ENCODE measurements at regions not wholly inside any gene's neighbourhood (a gene's known extent, or its start where the extent isn't known, plus 50 kb on each side); places are given as distances from the start of the nearest gene placed in this dataset.
"Not testable (repeated sequence)": the region's sequence is repeated elsewhere in the genome, so short reads cannot be mapped to it uniquely, and the experiment has no call there.

DNA sequence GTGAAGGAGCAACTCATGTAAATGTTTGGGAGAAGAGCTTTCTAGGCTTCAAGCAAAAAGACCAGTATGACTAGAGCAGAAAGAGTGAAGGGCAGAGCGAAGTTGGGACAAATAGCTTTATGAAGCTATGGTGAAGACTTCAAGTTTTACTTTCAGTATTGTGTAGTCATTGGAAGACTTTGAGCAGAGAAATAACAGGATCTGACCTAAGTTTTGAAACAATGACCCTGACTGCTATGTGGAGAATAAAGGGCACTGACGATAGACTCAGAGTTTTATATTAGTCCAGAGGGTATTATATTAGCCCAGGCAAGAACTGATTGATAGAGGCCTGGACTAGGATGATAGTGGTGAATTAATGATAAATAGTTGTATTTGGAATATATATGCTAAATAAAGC, 187.3 kb downstream of the KTN1 start:
- ATAC-seq (no peak), DNase-seq (no peak)

DNA sequence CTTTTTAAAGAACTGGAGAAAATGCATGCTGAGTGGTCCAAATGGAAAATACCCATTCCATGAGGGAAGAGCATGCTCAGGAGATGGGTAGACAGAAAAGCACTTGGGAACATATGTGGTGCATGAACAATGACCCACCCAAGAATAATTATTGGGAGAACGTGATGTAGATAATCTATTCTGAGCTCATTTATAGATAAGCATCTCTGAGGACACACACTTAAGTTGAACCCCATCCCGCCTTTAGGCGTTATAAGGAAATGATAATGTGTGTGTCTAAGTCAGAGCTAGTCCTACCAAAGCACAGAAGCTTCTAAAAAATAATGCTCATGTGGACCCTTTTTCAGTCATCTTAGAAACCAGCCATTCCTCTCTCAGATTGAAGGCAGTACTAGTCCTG, 189.9 kb downstream of the KTN1 start:
- DNase-seq (no peak), ATAC-seq (no peak)

DNA sequence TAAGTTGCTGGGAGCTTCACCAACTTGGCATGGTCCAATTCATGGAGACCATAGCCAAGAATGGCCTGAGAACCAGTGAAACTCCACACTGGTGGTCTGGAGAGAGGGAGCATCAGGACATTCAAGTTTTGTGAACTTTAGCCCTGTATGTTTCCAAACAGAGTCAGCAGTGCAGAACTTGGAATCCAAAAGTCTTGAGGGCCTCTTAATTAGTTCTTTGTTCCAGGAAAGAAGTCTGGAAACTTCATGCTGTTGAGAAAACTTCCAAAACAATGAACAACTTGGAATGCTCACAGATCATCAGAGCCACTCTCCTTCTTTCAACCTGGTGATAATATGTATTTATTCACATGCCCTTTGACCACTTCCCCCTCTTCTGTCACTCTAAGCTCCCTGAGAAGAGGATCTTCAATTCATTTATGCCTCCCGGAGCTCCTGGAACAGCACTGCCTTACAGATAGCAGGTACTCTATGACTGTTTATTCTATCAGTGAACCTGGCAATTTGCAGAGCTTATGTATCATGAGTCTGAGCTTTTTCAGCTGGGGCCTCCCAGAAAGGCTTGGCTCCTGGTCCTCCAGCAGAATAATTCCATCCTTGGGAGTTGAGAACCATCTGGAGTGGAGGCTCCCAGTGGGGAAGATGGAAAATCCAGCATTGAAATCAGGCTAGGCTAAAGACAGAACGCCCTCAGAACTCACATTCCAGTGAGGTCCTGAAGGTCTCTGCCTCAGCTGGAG, 191.4 kb downstream of the KTN1 start:
- ATAC-seq = no peak
- DNase-seq = no peak

DNA sequence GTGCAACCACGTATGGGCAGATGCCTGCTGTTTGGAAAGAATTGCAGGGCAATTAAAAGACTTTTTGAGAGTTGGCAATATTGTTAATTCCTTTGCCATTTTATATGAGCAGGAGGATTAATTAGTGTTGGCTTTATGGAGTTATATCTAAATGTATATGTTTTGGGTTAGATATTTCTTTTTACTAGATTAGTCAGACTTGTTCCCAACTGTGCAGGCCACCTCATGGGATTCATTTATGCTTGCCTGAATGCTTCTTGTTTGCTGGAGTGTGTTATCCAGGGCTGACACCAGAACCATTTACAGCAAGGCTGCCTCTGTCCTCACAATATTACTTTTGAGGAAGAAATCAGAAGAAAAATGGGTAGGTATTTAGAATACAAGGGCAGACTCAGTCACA, 192.5 kb downstream of the KTN1 start:
- ATAC-seq = no peak
- no peak for DNase-seq

DNA sequence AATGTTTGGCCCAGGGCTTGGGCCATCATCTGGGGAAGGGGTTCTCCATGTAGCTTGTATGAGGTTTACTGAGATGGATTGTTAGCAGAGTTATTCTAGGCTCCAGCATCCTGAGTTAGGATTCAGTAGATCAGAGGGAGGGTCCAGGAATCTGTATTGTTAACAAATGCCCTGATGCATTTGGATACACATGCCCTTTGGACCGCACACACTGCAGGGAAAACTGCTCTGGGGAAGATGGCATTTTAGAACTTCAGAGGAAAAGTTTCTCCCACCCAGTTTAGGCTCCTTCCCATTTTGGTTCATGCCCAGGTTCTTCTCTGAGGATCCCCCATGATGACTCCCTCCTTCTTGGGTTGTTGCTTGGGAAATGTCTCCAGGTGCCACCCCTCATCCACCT, 193.3 kb downstream of the KTN1 start:
- ATAC-seq = no peak
- no peak for DNase-seq

DNA sequence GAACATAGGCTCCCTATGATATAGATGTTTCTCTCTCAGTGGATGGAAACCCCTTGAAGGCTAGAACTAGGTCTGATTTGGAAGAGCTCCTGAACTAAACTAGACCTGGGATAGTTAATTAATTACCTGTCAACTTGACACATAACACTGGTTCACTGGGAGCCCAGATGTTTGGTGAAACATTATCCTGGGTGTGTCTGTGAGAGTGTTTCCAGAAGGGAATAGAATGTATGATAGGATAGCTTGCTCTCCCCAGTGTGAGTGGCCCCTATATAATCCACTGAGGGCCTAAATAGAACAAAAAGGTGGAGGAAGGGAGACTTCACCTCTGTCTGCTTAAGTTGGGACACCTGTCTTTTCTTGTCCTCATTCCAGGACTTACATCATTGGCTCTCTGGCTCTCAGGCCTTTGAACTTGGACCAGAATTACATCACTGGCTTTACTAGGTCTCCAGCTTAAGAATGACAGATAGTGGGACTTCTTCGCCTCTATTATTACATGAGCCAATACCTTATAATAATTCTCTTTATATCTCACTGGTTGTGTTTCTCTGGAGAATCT, 194.1 kb downstream of the KTN1 start:
- DNase-seq (no peak), ATAC-seq (no peak)

DNA sequence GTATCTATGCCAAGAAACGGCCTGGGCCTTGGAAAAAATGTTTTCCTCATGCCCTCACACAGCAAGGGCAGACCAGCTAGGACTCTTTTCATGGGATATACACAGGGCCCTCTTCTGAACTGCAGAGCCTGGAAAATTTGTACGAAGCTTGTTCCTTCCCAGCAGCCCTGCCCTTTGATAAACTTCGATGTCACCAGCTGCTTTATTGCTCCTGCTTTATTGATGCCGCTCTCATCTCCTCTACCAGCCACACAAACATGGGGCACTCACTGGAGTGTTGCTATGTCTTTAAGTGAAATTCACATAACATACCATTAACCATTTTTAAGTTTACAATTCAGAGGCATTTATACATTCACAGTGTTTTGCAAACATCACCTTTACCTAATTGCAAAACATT, 197.9 kb downstream of the KTN1 start:
- DNase-seq (no peak), ATAC-seq (no peak)

DNA sequence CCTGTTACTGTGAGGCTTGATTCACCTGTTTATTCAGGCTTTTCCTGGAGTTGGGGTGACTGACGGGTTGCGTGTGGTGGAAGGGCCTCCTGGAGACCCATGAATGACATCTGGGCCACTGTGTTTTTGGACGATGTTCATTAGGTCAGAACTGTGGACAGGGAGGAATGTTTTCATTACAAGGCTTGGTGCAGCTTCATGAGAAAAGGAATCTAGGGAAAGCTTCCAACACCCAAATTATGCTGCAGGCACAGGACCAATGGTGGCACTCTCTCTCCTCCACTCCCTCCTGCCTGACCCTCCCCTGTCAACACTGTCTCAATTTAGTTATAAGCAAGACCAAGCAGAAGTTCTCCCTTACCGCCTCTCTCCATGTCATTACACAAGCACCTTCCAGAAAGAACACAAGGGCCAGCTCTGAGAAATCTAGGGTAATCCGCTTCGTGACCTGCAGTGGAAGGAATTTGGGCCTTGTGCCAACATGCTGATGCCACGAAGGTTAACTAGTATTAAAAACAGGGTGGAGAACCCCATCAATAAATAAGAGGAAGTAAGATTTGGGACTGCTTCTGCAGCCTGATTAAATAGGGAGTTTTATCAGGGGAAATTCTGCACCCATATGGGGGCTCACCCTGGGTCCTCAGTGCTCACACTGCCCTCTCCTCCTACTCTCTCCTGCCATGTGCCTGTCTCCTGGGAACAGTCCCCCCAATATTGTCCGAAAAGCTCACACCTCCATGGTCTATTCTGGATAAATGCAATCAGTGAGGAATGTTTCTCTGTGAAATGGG, 200.3 kb downstream of the KTN1 start:
- ATAC-seq (no peak), DNase-seq (no peak)

DNA sequence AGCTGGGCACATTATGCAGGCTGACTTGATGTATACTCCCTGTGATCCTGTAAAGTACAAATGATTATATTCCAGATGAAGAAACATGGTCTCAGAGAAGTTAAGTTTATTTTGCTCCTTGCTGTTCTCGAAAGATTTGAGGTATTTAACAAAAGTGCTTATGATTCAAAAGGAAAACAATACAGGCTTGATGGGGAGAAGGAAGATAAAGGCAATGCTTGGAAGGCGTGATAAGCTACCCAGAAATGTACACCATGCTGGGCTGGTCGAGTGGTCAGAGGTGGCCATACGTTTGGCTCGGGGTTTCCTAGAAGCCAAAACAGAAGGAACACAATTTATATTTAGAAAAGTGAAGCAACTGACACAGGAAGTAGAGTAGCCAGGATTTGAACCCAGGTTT, 201.0 kb downstream of the KTN1 start:
- DNase-seq = no peak
- no peak for ATAC-seq

DNA sequence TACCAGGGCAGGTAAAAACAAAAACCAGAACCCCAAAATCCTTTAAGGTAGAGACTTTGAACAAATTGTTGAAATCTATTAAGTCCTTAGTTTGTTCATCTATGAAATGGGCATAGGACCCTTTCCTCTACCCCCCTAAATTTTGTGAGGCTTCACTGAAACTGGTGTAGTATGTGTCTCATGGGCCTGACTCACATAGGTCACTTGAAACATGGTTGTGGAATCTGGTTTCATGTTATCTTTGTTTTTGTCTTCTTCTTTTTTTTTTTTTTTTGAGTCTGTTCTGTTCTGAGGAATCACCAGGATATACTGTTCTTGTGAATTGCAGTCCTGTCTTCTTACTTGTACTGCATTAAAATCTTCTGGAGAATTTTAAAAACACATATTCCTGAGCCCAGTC, 202.2 kb downstream of the KTN1 start:
- no peak for DNase-seq
- ATAC-seq = no peak

DNA sequence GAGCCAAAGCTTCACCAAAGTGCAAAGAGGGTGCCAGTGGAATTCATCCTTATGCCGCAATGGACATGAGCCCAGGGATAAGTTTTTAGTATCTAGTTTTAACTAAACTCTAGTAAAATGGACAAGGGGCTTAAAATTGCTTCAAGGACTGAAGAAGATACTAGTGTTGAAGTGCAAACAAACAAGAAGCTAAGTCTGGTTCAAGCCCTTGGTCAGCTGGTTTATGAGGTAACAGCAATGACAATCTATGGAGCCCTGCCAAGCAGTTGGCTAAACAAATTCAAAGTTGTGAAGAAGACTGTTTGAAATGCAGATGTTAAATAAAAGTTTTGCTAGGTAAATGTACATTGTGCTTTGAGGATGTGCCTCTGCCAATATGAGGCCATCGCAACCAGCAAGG, 209.4 kb downstream of the KTN1 start:
- DNase-seq = no peak
- no peak for ATAC-seq

DNA sequence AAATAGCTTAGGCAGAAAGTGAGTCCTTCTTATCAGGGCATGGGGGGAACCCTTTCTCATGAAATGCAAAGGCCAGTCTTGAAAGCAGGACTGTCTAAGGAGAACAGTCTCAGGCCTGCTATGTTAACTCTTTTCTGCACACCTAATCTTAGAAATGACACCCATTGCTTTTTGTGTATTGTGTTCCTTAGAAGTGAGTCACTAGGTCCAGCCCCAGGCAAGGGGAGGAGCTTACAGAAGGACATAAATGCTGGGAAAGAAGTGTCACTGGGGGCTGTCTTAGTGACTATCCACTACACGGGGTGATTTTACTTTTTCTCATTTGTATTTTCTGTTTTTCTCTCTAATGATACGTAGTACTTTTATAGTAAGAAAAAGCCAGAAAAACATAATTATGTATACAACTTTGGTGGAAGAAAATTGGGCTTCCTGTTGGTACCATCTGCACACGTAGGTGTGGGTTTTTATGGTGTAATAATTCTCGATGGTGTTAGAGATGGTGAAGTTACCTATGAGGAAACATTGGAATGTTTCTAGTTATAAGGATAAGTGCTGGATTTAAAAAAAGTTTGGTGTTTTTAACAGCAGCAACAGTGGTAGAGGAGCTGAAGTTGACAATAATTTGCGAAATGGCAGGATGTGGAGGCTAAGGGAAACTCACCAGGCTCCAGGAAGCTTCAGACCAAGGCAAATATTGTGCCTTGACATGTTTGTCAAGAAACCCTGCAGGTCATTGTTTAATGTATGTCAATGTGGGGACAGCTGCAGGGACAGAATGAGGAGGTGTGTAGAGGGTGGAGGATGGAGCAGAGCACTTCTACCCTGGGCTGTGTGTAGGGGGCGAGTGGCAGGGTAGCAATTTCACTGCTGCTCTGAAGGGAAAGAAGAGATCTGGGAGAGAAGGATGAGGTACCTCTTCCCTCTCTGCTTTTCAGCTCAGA, 214.9 kb downstream of the KTN1 start:
- no peak for DNase-seq
- ATAC-seq = peak; percentile 39

DNA sequence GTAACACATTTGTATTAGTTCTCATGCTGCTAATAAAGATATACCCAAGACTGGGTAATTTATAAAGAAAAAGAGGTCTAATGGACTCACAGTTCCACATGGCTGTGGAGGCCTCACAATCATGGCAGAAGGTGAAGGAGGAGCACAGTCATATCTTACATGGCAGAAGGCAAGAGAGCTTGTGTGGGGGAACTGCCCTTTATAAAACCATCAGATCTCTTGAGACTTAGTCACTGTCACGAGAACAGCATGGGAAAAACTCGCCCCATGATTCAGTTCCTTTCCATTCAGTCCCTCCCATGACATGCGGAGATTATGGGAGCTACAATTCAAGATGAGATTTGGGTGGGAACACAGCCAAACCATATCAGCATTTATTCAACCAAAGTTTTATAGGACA, 216.5 kb downstream of the KTN1 start:
- not testable (repeated sequence) for DNase-seq
- peak; percentile 26 for ATAC-seq

DNA sequence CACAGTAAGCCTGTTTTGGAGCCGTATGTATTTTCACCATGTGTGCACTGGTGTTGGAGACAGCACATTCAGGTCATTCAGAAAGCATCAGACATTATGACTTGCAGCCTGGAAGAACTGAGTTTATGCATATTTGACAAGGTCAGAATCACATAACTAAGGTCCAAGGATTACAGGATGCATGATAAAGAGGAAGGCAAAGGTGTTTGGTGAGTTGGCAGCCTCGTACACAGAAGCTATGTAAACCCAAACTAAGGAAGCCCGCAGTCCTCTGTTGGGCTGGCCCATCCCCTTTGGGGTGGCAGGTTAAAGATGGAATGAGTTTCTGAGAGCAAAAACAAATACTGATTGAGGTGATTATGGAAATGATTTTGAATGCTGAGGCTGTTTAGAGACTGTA, 218.4 kb downstream of the KTN1 start:
- ATAC-seq = no peak
- DNase-seq = no peak

DNA sequence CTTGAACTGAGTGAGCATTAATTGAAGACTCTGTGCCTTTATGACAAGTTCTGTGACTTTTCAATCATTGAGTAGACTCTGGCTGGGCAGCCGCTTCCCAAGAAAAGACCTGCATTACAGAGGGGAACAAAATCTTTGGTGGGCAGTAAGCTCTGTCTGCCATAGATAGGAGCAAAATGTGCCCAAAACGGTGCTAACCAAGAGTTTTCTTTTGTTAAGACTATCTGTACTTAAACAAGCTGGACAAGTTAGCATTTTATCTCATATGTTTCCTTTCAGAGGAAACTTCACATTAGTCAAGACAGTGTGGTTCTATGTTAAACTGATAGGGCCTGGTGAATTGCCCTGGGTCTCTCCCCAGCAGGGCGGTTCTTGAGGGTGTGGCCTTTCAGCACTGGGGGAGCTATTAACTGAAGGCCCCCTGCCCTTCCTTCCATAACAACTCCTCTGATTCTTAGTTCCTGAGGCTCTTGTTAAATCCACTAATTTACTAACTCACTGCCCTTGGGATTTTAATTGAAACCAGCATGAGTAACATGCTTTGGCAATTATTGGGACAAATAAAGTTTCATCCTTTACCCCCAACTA, 219.6 kb downstream of the KTN1 start:
- DNase-seq (no peak), ATAC-seq (no peak)

DNA sequence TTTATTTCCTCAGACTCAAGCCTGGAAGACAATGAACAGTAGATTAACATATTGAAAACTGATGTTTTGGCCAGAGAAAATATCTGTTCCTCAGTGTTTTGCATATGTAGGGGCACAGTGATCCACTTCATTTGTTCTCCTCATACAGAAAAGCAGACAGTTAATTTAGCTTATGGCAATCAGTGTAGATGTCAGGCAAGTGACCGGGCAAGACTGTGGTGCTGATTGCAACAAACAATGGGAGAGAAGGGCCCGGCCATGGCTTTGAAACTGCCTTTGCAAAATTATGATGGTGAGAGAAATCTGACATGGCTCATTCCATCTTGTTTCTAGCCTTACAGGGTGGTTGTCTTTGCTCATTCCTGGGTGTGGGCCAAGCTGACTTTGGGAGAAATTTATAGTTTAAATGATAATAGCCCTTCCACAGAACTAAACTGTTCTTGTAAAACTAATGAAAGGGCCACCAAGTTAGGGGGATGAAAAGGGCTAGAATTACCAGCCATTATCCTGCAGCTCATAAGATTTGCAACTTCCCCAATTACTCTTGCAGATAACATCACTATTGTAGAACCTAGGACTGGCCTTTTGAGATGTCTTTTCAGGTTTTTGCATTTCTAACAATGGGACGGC, 220.3 kb downstream of the KTN1 start:
- ATAC-seq (no peak), DNase-seq (no peak)

DNA sequence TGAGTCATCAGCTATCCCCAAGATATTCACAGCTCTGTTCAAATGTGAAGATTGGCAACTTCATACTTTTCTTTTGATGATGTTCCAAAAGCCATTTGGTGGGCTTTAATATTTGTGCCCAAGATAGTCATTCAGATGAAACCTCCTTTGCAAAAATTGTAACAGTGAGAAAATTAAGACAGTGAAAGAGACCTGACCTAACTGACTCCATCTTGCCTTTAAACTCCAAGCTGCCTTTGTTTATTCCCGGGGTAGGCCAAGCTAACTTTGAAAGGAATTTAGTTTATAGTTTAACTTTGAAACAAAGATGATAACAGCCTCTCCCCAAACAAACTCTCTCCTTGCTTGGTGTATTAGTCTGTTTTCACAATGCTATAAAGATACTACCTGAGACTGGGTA, 221.1 kb downstream of the KTN1 start:
- ATAC-seq (no peak), DNase-seq (no peak)

DNA sequence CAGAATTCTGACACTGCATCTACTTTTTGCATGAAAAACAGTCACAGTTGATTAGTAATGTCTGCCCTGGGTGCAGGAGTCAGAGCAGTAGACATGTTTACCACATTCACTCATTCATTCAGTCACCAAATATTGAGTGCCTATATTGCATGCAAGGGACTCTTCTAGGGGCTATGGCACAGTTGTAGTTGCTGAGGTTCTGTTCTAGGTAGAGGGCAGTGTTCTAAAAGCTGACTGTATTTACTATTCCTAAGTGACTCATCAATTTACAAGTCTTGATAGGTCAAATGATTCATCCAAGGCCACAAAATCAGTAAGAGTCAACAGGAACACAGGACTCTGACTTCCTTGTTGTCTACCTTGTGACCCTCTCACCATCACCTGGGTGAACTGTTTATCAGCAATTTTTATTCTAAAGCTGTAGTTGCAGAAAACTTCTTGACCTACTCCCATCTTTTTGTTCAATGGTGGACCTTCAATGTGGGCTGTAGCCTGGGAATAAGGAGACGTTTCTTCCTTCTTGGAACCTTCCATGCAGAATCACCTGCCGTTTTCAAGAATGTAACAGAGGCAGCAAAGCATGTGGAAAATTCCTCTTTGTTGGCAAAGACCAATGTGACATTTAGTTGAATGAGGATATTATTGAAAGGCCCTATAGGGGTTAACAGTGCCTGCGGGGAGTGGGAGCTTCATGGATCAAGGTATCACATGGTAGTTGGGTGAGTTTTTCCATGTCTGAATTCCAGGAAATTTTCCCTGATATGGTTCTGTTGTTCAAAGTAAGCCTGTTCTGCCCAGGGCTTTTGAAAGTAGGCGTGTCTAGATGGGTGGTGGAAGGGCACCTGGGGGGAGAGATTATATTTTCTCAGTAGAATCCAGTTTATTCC, 223.2 kb downstream of the KTN1 start:
- peak; percentile 30 for ATAC-seq
- DNase-seq = no peak

DNA sequence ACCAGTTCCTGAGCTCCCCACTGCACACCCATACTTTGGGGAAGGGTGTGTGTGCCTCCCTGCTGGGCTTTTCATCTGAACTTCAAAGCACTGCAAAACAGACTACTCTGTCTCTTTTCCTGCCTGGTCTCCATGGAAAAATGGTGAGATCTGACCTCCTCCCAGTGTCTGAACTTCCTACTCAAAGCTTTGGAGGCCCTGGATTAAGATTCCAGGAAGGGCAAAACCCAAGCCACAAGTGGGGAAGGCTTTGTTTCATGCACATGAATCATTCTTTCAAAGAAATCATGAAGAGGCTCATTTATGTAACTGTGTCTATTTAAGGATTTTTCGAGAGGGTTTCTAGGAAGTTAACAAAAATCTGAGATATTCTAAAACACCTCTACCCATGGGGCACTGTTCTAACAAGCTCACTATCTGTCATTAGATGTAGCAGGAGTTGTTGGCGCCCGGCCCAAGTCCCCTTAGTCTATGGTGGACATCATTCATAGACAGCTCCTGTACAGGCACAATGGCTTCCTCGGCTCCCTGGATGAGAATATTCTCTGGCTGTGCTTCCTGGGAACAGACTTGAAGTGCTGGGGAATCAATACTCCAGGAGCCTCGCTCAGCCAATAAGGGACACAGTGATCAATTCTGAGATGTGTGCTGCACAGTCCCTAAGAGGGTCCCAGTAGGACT, 224.0 kb downstream of the KTN1 start:
- ATAC-seq = no peak

DNA sequence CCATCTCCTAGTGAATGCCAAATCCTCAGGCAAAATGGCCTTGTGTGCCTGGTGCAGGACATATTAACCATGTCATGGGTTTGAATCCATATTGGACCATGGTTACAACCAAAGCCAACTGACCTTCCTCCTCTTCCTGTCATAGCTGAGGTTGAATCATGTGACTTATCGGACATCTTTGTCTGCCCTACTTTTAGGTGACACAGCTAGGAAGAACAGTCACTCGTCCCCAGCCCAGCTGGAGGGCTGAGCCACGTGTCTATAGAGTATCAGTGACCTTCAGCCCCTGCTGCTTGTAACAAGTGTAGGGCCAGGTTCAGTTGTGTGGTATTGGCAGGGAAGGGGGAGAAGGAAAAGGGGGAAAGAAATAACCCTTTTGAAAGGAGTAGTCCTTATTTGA, 225.2 kb downstream of the KTN1 start:
- no peak for ATAC-seq
- no peak for DNase-seq

More for the DNA sequence above, 224.0 kb downstream of the KTN1 start:
- no peak for DNase-seq

Data from stimulated activated naive CD8-positive, alpha-beta T cell treated with anti-CD3 and anti-CD28 coated beads, Interleukin-15, Interleukin-2, amounts not matched to agents 100 U/mL and 50 U/mL, for 24 hours (primary cell).